A549 (cell line): ENCODE measurements at regions not wholly inside any gene's neighbourhood (a gene's known extent, or its start where the extent isn't known, plus 50 kb on each side); places are given as distances from the start of the nearest gene placed in this dataset.

Experiments used
- ESRRA ChIP-seq: fragments of 150-350 bp; IDR thresholded peaks from 2 replicates; pipeline ENCODE4 v1.6.1; 2014; ENCODE audit warnings: mild to moderate bottlenecking, low read length, borderline replicate concordance
- MAZ ChIP-seq: fragments of 150-350 bp; IDR thresholded peaks from 2 replicates; pipeline ENCODE4 v1.6.1; 2014; ENCODE audit warnings: antibody characterized with exemption, low read depth, low read length, borderline replicate concordance
- POLR2A ChIP-seq: IDR thresholded peaks from 2 replicates; pipeline ENCODE4 v1.6.1; 2012; ENCODE audit warnings: mild to moderate bottlenecking, low read length
- RAD21 ChIP-seq, 2 experiments: fragments of >200 bp in 1 of 2; sonication (Bioruptor Twin) in 1 of 2; formaldehyde crosslinking in 1 of 2; IDR thresholded peaks in 1 of 2; conservative IDR thresholded peaks in 1 of 2; 2 replicates in 1 of 2; 3 replicates in 1 of 2; pipeline ENCODE4 v1.6.1; 2012 to 2018; ENCODE audit warnings: inconsistent platforms in 1 of 2
- RNF2 ChIP-seq: fragments of 200-600 bp; sonication (generic); IDR thresholded peaks from 2 replicates; pipeline ENCODE4 v1.6.1; 2016; ENCODE audit warnings: low read depth, mild to moderate bottlenecking, antibody characterized with exemption, moderate library complexity, borderline replicate concordance
- TP53 ChIP-seq: fragments of 250-450 bp; sonication (Bioruptor Pico); IDR thresholded peaks from 2 replicates; pipeline ENCODE4 v1.5.0; 2021; ENCODE audit warnings: mild to moderate bottlenecking, moderate library complexity
- ZNF302 ChIP-seq: fragments of 250-450 bp; sonication (Bioruptor Pico); IDR thresholded peaks from 2 replicates; pipeline ENCODE4 v1.9.0; 2021; ENCODE audit warnings: inconsistent platforms, mild to moderate bottlenecking, moderate library complexity
- TF ChIP-seq, protein P1 (sequence below): fragments of >200 bp; sonication (Bioruptor Twin); formaldehyde crosslinking; IDR thresholded peaks from 3 replicates; pipeline ENCODE4 v1.5.1; 2016
- TF ChIP-seq, protein P2 (sequence below): fragments of 200-600 bp; sonication (generic); IDR thresholded peaks from 2 replicates; pipeline ENCODE4 v1.6.1; 2016; ENCODE audit warnings: antibody characterized with exemption, mild to moderate bottlenecking, moderate library complexity
- TF ChIP-seq, protein P3 (sequence below): fragments of 450-650 bp; IDR thresholded peaks from 2 replicates; pipeline ENCODE4 v1.6.1; 2014; ENCODE audit warnings: antibody characterized with exemption
- TF ChIP-seq, protein P4 (sequence below): IDR thresholded peaks from 2 replicates; pipeline ENCODE4 v1.6.1; 2012

DNA sequence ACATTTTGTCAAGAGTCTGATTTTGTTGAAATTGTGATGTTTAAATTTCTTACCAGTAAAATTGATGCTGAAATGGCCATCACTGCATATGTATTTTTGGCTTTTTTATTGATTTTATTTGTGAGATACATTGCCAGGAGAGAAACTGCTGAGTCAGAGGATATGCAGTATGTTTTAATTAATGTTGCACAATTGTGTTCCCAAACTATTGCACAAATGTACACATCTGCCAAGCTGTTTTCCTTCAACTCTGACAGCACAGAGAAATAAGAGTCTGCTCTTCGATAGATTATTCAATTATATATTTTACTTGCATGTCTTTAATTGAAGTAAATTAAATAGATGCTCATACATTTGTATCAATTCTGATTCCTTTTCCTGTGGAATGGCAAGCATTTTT lies 640.2 kb upstream of the LUZP2 start:
- TF ChIP-seq, protein P1, sequence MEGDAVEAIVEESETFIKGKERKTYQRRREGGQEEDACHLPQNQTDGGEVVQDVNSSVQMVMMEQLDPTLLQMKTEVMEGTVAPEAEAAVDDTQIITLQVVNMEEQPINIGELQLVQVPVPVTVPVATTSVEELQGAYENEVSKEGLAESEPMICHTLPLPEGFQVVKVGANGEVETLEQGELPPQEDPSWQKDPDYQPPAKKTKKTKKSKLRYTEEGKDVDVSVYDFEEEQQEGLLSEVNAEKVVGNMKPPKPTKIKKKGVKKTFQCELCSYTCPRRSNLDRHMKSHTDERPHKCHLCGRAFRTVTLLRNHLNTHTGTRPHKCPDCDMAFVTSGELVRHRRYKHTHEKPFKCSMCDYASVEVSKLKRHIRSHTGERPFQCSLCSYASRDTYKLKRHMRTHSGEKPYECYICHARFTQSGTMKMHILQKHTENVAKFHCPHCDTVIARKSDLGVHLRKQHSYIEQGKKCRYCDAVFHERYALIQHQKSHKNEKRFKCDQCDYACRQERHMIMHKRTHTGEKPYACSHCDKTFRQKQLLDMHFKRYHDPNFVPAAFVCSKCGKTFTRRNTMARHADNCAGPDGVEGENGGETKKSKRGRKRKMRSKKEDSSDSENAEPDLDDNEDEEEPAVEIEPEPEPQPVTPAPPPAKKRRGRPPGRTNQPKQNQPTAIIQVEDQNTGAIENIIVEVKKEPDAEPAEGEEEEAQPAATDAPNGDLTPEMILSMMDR, result no peak
- TF ChIP-seq ZNF302 (CRISPR knock-in tag) (no peak), MAZ (no peak), RAD21 (conservative IDR thresholded peaks at IDR 0.05 in 1 of 2, IDR thresholded peaks at IDR 0.05 in 1 of 2) (no peak), RNF2 (no peak), ESRRA (no peak), POLR2A (no peak), TP53 (CRISPR knock-in tag) (no peak)
- TF ChIP-seq, protein P2, sequence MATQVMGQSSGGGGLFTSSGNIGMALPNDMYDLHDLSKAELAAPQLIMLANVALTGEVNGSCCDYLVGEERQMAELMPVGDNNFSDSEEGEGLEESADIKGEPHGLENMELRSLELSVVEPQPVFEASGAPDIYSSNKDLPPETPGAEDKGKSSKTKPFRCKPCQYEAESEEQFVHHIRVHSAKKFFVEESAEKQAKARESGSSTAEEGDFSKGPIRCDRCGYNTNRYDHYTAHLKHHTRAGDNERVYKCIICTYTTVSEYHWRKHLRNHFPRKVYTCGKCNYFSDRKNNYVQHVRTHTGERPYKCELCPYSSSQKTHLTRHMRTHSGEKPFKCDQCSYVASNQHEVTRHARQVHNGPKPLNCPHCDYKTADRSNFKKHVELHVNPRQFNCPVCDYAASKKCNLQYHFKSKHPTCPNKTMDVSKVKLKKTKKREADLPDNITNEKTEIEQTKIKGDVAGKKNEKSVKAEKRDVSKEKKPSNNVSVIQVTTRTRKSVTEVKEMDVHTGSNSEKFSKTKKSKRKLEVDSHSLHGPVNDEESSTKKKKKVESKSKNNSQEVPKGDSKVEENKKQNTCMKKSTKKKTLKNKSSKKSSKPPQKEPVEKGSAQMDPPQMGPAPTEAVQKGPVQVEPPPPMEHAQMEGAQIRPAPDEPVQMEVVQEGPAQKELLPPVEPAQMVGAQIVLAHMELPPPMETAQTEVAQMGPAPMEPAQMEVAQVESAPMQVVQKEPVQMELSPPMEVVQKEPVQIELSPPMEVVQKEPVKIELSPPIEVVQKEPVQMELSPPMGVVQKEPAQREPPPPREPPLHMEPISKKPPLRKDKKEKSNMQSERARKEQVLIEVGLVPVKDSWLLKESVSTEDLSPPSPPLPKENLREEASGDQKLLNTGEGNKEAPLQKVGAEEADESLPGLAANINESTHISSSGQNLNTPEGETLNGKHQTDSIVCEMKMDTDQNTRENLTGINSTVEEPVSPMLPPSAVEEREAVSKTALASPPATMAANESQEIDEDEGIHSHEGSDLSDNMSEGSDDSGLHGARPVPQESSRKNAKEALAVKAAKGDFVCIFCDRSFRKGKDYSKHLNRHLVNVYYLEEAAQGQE, result no peak
- TF ChIP-seq, protein P3, sequence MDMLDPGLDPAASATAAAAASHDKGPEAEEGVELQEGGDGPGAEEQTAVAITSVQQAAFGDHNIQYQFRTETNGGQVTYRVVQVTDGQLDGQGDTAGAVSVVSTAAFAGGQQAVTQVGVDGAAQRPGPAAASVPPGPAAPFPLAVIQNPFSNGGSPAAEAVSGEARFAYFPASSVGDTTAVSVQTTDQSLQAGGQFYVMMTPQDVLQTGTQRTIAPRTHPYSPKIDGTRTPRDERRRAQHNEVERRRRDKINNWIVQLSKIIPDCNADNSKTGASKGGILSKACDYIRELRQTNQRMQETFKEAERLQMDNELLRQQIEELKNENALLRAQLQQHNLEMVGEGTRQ, result no peak
- TF ChIP-seq, protein P4, sequence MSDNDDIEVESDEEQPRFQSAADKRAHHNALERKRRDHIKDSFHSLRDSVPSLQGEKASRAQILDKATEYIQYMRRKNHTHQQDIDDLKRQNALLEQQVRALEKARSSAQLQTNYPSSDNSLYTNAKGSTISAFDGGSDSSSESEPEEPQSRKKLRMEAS, result no peak
